HCT116 (cell line): ENCODE measurements at regions not wholly inside any gene's neighbourhood (a gene's known extent, or its start where the extent isn't known, plus 50 kb on each side); places are given as distances from the start of the nearest gene placed in this dataset.

ENCODE experiments used
- EZH2 ChIP-seq: fragments of 200-600 bp; sonication (generic); IDR thresholded peaks from 2 replicates; pipeline ENCODE4 v1.6.1; 2017; ENCODE audit warnings: antibody characterized with exemption, mixed run types
- POLR2A ChIP-seq: IDR thresholded peaks from 2 replicates; pipeline ENCODE4 v1.7.0; 2011; ENCODE audit warnings: borderline replicate concordance; ENCODE audit not compliant: insufficient read depth, insufficient read length; ENCODE audit errors: extremely low read depth
- RAD21 ChIP-seq: IDR thresholded peaks from 2 replicates; pipeline ENCODE4 v1.6.1; 2012; ENCODE audit warnings: low read depth, mild to moderate bottlenecking
- SP1 ChIP-seq: IDR thresholded peaks from 2 replicates; pipeline ENCODE4 v1.6.1; 2012; ENCODE audit warnings: low read depth
- TF ChIP-seq, protein P1 (sequence below), 3 experiments: fragments of 200-600 bp in 1 of 3; sonication (generic) in 1 of 3; IDR thresholded peaks in 2 of 3; conservative IDR thresholded peaks in 1 of 3; 2 replicates each; pipeline ENCODE4 v1.5.1; 2012 to 2017; ENCODE audit warnings: low read depth in 2 of 3, low read length in 2 of 3, antibody characterized with exemption in 1 of 3, borderline replicate concordance in 1 of 3, control low read depth in 1 of 3, mild to moderate bottlenecking in 1 of 3, mixed read lengths in 1 of 3, mixed run types in 1 of 3, moderate library complexity in 1 of 3; ENCODE audit not compliant: insufficient read depth in 1 of 3

DNA sequence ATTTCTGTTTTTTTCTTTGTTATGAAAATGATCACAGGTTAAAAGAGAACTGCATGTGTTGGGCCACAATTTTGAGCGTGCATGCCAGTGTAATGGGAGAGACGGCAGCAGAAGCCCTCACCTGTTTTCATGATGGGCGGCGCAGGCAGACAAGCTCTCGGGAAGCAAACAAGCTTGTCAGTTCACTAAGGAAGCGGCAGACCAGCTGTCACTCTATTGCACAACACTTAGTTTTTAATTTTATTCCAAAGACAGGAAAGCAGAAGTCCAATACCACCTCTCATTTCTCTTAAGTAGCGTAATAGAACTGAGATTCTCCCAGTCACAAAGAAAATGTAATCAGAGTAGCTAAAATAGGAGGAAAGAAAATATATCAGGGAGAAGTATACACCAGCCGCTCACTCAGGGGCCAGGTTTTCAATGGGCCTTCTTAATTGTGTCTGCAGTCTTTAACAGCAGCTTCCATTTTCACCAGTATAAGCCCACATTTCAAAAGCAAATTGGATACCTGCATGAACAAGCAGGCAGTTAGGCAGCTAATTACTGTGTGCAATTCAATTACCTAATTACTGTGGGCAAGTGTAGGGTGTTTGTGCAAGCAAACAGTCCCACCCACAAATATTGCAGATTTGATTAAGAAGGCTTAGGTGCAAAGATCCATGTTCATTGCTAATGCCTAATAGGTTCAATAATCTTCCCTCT lies 711.4 kb downstream of the DIAPH3 start:
- TF ChIP-seq, protein P1, sequence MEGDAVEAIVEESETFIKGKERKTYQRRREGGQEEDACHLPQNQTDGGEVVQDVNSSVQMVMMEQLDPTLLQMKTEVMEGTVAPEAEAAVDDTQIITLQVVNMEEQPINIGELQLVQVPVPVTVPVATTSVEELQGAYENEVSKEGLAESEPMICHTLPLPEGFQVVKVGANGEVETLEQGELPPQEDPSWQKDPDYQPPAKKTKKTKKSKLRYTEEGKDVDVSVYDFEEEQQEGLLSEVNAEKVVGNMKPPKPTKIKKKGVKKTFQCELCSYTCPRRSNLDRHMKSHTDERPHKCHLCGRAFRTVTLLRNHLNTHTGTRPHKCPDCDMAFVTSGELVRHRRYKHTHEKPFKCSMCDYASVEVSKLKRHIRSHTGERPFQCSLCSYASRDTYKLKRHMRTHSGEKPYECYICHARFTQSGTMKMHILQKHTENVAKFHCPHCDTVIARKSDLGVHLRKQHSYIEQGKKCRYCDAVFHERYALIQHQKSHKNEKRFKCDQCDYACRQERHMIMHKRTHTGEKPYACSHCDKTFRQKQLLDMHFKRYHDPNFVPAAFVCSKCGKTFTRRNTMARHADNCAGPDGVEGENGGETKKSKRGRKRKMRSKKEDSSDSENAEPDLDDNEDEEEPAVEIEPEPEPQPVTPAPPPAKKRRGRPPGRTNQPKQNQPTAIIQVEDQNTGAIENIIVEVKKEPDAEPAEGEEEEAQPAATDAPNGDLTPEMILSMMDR (IDR thresholded peaks at IDR 0.05 in 2 of 3, conservative IDR thresholded peaks at IDR 0.05 in 1 of 3; ENCODE audit: borderline replicate concordance in 1 of 3, insufficient read depth in 1 of 3, low read depth in 2 of 3, low read length in 2 of 3), result no peak
- no peak for TF ChIP-seq EZH2
- no peak for TF ChIP-seq RAD21
- no peak for TF ChIP-seq POLR2A
- TF ChIP-seq SP1, result no peak
